ENCODE measurements at regions not wholly inside any gene's neighbourhood (a gene's known extent, or its start where the extent isn't known, plus 50 kb on each side); places are given as distances from the start of the nearest gene placed in this dataset.

DNA sequence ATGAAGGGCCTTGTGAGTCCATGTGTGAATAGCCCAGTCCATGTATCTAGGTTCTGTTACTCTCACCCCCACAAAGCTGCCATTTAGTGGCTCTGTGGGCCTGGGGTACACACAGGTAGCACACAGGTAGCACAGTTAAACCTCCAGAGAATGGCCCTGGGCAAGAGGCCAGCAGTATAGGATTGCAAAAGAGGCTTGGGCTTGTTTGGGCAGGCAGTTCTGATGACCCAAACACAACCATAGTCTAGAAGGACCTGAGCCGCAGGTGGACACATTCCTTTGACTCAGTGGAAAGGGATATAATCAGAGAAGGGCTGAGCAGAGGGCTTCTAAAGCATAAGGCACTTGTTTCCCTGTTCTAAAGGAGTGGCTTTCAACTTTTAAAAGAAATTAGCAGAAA, 326.8 kb upstream of the SGCD start:
- Histone ChIP-seq H3K4me1 (ENCODE audit: control insufficient read depth, extremely low read depth, insufficient read depth, low read length) (no peaks in the 10 kb centered on the region), H3K79me2 (ENCODE audit: control insufficient read depth, insufficient read depth, low read length) (no peaks in the 10 kb centered on the region), H2AFZ (ENCODE audit: low read depth, low read length) (no peak overlapping the region), H3K27me3 (ENCODE audit: control insufficient read depth in 2 of 2, insufficient read depth in 2 of 2, low read length in 2 of 2) (no peaks in the 10 kb centered on the region), H3K9ac (replicated peaks; ENCODE audit: extremely low read depth, insufficient read depth, low read length) (no peak overlapping the region), H3K27ac (ENCODE audit: insufficient read depth, low read depth, low read length) (no peak overlapping the region), H3K4me3 (replicated peaks in 1 of 3; ENCODE audit: insufficient read depth in 1 of 3, low read depth in 1 of 3, low read length in 3 of 3) (no peak overlapping the region), H3K36me3 (ENCODE audit: control insufficient read depth in 2 of 2, extremely low read depth in 1 of 2, insufficient read depth in 2 of 2, low read length in 2 of 2) (no peaks in the 10 kb centered on the region), H3K4me2 (ENCODE audit: insufficient read depth, low read length) (no peak overlapping the region), H3K9me3 (replicated peaks; ENCODE audit: control insufficient read depth, insufficient read depth, low read length) (no peaks in the 10 kb centered on the region), H4K20me1 (replicated peaks; ENCODE audit: control insufficient read depth, extremely low read depth, insufficient read depth, low read length) (no peaks in the 10 kb centered on the region), H3K9me1 (replicated peaks; ENCODE audit: control insufficient read depth, extremely low read depth, insufficient read depth, low read length) (no peaks in the 10 kb centered on the region)
- ChIA-PET CTCF (no interaction called here), POLR2A (no interaction called here)
- no TSS peak for BruUV-seq (replicated peaks)
- intact Hi-C loops (cut with micrococcal nuclease) = no loop called here
- dilution Hi-C loops (cut with MboI; ENCODE audit: extremely low pct_ligation_motif_present, low sequenced_read_pairs) = no loop called here
- DNase-seq (ENCODE audit: low read depth, low spot score) (no peak), FAIRE-seq (no peak)
- TF ChIP-seq GATA2 (IDR thresholded peaks at IDR 0.05; ENCODE audit: insufficient read depth, insufficient read length, low read depth, low read length) (no peak), FOS (IDR thresholded peaks at IDR 0.05; ENCODE audit: borderline replicate concordance, insufficient read depth, low read length) (no peak), POLR2A (IDR thresholded peaks at IDR 0.05; ENCODE audit: low read depth, low read length) (no peak), EZH2 (IDR thresholded peaks at IDR 0.05; ENCODE audit: borderline replicate concordance, low read depth, low read length, severe bottlenecking) (no peak), JUN (IDR thresholded peaks at IDR 0.05; ENCODE audit: borderline replicate concordance, insufficient read depth, insufficient read length, low read depth) (no peak), POLR2AphosphoS5 (IDR thresholded peaks at IDR 0.05; ENCODE audit: insufficient read depth, low read depth, low read length) (no peak), MYC (IDR thresholded peaks at IDR 0.05; ENCODE audit: low read depth, low read length) (no peak)
- TF ChIP-seq, protein P1, sequence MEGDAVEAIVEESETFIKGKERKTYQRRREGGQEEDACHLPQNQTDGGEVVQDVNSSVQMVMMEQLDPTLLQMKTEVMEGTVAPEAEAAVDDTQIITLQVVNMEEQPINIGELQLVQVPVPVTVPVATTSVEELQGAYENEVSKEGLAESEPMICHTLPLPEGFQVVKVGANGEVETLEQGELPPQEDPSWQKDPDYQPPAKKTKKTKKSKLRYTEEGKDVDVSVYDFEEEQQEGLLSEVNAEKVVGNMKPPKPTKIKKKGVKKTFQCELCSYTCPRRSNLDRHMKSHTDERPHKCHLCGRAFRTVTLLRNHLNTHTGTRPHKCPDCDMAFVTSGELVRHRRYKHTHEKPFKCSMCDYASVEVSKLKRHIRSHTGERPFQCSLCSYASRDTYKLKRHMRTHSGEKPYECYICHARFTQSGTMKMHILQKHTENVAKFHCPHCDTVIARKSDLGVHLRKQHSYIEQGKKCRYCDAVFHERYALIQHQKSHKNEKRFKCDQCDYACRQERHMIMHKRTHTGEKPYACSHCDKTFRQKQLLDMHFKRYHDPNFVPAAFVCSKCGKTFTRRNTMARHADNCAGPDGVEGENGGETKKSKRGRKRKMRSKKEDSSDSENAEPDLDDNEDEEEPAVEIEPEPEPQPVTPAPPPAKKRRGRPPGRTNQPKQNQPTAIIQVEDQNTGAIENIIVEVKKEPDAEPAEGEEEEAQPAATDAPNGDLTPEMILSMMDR (IDR thresholded peaks at IDR 0.05; ENCODE audit: extremely low read depth in 1 of 2, insufficient read depth in 1 of 2, low read depth in 1 of 2, low read length in 2 of 2) = no peak
- TF ChIP-seq, protein P2, sequence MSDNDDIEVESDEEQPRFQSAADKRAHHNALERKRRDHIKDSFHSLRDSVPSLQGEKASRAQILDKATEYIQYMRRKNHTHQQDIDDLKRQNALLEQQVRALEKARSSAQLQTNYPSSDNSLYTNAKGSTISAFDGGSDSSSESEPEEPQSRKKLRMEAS (IDR thresholded peaks at IDR 0.05; ENCODE audit: insufficient read depth, insufficient read length) = no peak

Data from endothelial cell of umbilical vein (primary cell).